HEK293 (cell line): ENCODE measurements at regions not wholly inside any gene's neighbourhood (a gene's known extent, or its start where the extent isn't known, plus 50 kb on each side); places are given as distances from the start of the nearest gene placed in this dataset.

Source experiments
- CTCF ChIA-PET: fragments of 350-600 bp; formaldehyde crosslinking; extraction: SDS; loops from one replicate; lab custom pipeline; 2021; ENCODE audit warnings: antibody characterized with exemption; lab: Yijun Ruan, JAX
- POLR2A ChIA-PET: fragments of 300-600 bp; formaldehyde crosslinking; extraction: SDS; loops from one replicate; lab custom pipeline; 2020; ENCODE audit warnings: antibody characterized with exemption, inconsistent platforms; lab: Yijun Ruan, JAX
- H3K27ac ChIP-seq: fragments of 200-500 bp; sonication (Bioruptor generic); 2 replicates; pipeline ENCODE4 v1.5.1; 2014; ENCODE audit warnings: low read depth, low read length, control low read depth, inconsistent platforms; ENCODE audit errors: extremely low read depth
- H3K36me3 ChIP-seq, 2 experiments: fragments of 200-500 bp in 1 of 2; sonication (Bioruptor generic) in 1 of 2; 1 replicate in 1 of 2; 2 replicates in 1 of 2; pipeline ENCODE4 v1.5.1; 2014 to 2017; ENCODE audit warnings: inconsistent platforms in 2 of 2, low read length in 2 of 2; ENCODE audit not compliant: control insufficient read depth in 2 of 2, insufficient read depth in 1 of 2
- H3K4me1 ChIP-seq: fragments of 200-500 bp; sonication (Bioruptor generic); 2 replicates; pipeline ENCODE4 v1.5.1; 2014; ENCODE audit warnings: mild to moderate bottlenecking, low read length, inconsistent platforms; ENCODE audit not compliant: control insufficient read depth, insufficient read depth
- H3K4me3 ChIP-seq: 2 replicates; pipeline ENCODE4 v1.5.1; 2011; ENCODE audit warnings: low read depth, mild to moderate bottlenecking, control low read depth, low read length, moderate library complexity
- H3K9me3 ChIP-seq: fragments of 200-500 bp; sonication (Bioruptor generic); 2 replicates; pipeline ENCODE4 v1.5.1; 2014; ENCODE audit warnings: low read depth, low read length, inconsistent platforms; ENCODE audit not compliant: control insufficient read depth, insufficient read depth
- EGR2 ChIP-seq: fragments of 450-650 bp; formaldehyde crosslinking; IDR thresholded peaks from 2 replicates; pipeline ENCODE4 v1.5.1; 2016; ENCODE audit warnings: low read depth, missing biosample characterization, missing genetic modification characterization
- KLF8 ChIP-seq: fragments of 450-650 bp; formaldehyde crosslinking; IDR thresholded peaks from 2 replicates; pipeline ENCODE4 v1.5.1; 2016; ENCODE audit warnings: missing biosample characterization, missing genetic modification characterization
- SP2 ChIP-seq: fragments of 450-650 bp; formaldehyde crosslinking; IDR thresholded peaks from 2 replicates; pipeline ENCODE4 v1.5.1; 2016; ENCODE audit warnings: missing biosample characterization, missing genetic modification characterization
- ZFP37 ChIP-seq: fragments of 450-650 bp; formaldehyde crosslinking; IDR thresholded peaks from 2 replicates; pipeline ENCODE4 v1.5.1; 2016; ENCODE audit warnings: missing biosample characterization, missing genetic modification characterization
- ZNF132 ChIP-seq: fragments of 450-650 bp; formaldehyde crosslinking; IDR thresholded peaks from 2 replicates; pipeline ENCODE4 v1.5.1; 2017; ENCODE audit warnings: missing biosample characterization, missing genetic modification characterization, borderline replicate concordance
- ZNF138 ChIP-seq: fragments of 450-650 bp; formaldehyde crosslinking; IDR thresholded peaks from 2 replicates; pipeline ENCODE4 v1.5.1; 2016; ENCODE audit warnings: missing biosample characterization, missing genetic modification characterization, borderline replicate concordance
- ZNF155 ChIP-seq: fragments of 450-650 bp; formaldehyde crosslinking; IDR thresholded peaks from 2 replicates; pipeline ENCODE4 v1.5.1; 2016; ENCODE audit warnings: missing biosample characterization, missing genetic modification characterization
- ZNF157 ChIP-seq: fragments of 450-650 bp; formaldehyde crosslinking; IDR thresholded peaks from 2 replicates; pipeline ENCODE4 v1.5.1; 2016; ENCODE audit warnings: missing biosample characterization, missing genetic modification characterization
- ZNF169 ChIP-seq: fragments of 450-650 bp; formaldehyde crosslinking; IDR thresholded peaks from 2 replicates; pipeline ENCODE4 v1.5.1; 2016; ENCODE audit warnings: missing biosample characterization, missing genetic modification characterization
- ZNF174 ChIP-seq: fragments of 450-650 bp; formaldehyde crosslinking; IDR thresholded peaks from 2 replicates; pipeline ENCODE4 v1.5.0; 2017; ENCODE audit warnings: missing biosample characterization, mild to moderate bottlenecking, missing genetic modification characterization
- ZNF23 ChIP-seq: fragments of 450-650 bp; formaldehyde crosslinking; IDR thresholded peaks from 2 replicates; pipeline ENCODE4 v1.5.1; 2016; ENCODE audit warnings: missing biosample characterization, missing genetic modification characterization, borderline replicate concordance
- ZNF248 ChIP-seq: fragments of 450-650 bp; formaldehyde crosslinking; IDR thresholded peaks from 2 replicates; pipeline ENCODE4 v1.5.1; 2017; ENCODE audit warnings: missing biosample characterization, missing genetic modification characterization
- ZNF302 ChIP-seq: fragments of 450-650 bp; formaldehyde crosslinking; IDR thresholded peaks from 2 replicates; pipeline ENCODE4 v1.5.1; 2016; ENCODE audit warnings: missing biosample characterization, missing genetic modification characterization, low read depth
- ZNF335 ChIP-seq: fragments of 450-650 bp; formaldehyde crosslinking; conservative IDR thresholded peaks from 2 replicates; pipeline ENCODE4 v1.5.1; 2016; ENCODE audit warnings: missing biosample characterization, missing genetic modification characterization
- ZNF404 ChIP-seq: fragments of 450-650 bp; formaldehyde crosslinking; IDR thresholded peaks from 2 replicates; pipeline ENCODE4 v1.5.1; 2017; ENCODE audit warnings: missing biosample characterization, missing genetic modification characterization
- ZNF416 ChIP-seq: fragments of 450-650 bp; formaldehyde crosslinking; IDR thresholded peaks from 2 replicates; pipeline ENCODE4 v1.5.1; 2016; ENCODE audit warnings: missing biosample characterization, missing genetic modification characterization
- ZNF580 ChIP-seq: fragments of 450-650 bp; formaldehyde crosslinking; IDR thresholded peaks from 2 replicates; pipeline ENCODE4 v1.5.1; 2016; ENCODE audit warnings: missing biosample characterization, missing genetic modification characterization
- ZNF621 ChIP-seq: fragments of 450-650 bp; formaldehyde crosslinking; IDR thresholded peaks from 2 replicates; pipeline ENCODE4 v1.5.1; 2017; ENCODE audit warnings: missing biosample characterization, missing genetic modification characterization
- ZNF776 ChIP-seq: fragments of 450-650 bp; formaldehyde crosslinking; IDR thresholded peaks from 2 replicates; pipeline ENCODE4 v1.5.0; 2017; ENCODE audit warnings: missing biosample characterization, missing genetic modification characterization, borderline replicate concordance
- TF ChIP-seq, protein P1 (sequence below): fragments of 450-650 bp; formaldehyde crosslinking; IDR thresholded peaks from 2 replicates; pipeline ENCODE4 v1.5.1; 2016; ENCODE audit warnings: missing biosample characterization, missing genetic modification characterization, borderline replicate concordance
- TF ChIP-seq, protein P2 (sequence below): fragments of 450-650 bp; formaldehyde crosslinking; IDR thresholded peaks from 2 replicates; pipeline ENCODE4 v1.5.1; 2017; ENCODE audit warnings: missing biosample characterization, missing genetic modification characterization
- TF ChIP-seq, protein P3 (sequence below): fragments of 450-650 bp; formaldehyde crosslinking; conservative IDR thresholded peaks from 2 replicates; pipeline ENCODE4 v1.5.1; 2016; ENCODE audit warnings: low read depth, missing biosample characterization, missing genetic modification characterization

DNA sequence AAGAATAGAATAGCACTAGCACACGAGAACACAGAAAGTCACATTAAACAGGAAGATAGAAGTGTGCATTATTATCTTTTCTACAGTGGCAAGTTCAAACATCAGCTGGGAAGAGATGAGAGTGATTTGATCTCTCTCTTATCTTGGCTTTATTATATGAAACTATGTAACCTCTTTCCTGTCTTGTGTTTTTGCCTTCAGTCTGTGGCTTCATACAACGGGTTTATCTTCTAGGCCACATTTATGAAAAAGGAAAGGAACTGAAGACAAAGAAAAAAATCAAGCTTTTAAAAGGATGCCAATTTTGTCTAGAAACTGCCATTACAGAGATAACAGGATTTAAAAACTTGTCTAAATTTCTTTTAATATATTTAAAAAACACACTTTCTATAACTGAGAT, 983.6 kb downstream of the RPA4 start (continued):
- TF ChIP-seq, protein P1, sequence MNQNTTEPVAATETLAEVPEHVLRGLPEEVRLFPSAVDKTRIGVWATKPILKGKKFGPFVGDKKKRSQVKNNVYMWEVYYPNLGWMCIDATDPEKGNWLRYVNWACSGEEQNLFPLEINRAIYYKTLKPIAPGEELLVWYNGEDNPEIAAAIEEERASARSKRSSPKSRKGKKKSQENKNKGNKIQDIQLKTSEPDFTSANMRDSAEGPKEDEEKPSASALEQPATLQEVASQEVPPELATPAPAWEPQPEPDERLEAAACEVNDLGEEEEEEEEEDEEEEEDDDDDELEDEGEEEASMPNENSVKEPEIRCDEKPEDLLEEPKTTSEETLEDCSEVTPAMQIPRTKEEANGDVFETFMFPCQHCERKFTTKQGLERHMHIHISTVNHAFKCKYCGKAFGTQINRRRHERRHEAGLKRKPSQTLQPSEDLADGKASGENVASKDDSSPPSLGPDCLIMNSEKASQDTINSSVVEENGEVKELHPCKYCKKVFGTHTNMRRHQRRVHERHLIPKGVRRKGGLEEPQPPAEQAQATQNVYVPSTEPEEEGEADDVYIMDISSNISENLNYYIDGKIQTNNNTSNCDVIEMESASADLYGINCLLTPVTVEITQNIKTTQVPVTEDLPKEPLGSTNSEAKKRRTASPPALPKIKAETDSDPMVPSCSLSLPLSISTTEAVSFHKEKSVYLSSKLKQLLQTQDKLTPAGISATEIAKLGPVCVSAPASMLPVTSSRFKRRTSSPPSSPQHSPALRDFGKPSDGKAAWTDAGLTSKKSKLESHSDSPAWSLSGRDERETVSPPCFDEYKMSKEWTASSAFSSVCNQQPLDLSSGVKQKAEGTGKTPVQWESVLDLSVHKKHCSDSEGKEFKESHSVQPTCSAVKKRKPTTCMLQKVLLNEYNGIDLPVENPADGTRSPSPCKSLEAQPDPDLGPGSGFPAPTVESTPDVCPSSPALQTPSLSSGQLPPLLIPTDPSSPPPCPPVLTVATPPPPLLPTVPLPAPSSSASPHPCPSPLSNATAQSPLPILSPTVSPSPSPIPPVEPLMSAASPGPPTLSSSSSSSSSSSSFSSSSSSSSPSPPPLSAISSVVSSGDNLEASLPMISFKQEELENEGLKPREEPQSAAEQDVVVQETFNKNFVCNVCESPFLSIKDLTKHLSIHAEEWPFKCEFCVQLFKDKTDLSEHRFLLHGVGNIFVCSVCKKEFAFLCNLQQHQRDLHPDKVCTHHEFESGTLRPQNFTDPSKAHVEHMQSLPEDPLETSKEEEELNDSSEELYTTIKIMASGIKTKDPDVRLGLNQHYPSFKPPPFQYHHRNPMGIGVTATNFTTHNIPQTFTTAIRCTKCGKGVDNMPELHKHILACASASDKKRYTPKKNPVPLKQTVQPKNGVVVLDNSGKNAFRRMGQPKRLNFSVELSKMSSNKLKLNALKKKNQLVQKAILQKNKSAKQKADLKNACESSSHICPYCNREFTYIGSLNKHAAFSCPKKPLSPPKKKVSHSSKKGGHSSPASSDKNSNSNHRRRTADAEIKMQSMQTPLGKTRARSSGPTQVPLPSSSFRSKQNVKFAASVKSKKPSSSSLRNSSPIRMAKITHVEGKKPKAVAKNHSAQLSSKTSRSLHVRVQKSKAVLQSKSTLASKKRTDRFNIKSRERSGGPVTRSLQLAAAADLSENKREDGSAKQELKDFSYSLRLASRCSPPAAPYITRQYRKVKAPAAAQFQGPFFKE (tag by site-specific recombination), result no peak
- TF ChIP-seq ZNF169 (no peak), ZNF621 (tag by site-specific recombination) (no peak), ZNF132 (tag by site-specific recombination) (no peak), SP2 (tag by site-specific recombination) (no peak), ZFP37 (no peak), ZNF335 (tag by site-specific recombination) (no peak)

DNA sequence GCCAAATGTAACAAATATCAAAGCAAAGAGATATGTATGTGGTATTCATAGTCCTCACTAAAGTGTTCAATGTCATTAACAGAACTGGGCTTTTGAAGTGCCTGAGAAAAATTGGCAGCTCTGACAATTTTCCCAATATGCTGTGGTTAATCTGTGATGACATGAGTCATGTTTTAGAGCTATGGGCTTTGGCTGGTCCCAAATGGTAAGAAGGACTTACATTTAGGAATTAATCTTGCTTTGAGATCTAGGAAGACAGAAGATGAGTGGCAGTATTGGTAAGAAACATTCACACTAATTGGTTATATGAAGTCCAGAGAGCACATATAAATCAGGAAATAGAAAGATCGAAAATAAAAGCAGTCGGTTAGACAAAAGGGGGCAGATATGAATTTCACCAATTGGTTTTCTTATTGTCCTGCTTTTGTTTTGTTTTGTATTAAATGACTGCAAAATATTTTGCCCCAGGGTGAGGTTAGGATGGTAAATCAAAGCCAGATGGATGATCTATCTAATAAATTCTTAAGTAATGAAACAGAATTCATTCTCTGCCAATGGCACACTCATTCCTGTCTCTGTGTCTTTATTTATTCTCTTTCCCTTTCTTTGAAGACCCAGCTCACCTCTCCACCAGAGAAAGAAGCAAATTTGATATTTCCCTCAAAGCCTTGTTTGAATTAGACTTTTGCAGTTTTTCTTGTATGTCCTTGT, 993.1 kb downstream of the RPA4 start:
- Histone ChIP-seq H3K4me1 (no peaks in the 10 kb centered on the region), H3K27ac (no peak overlapping the region), H3K9me3 (no peaks in the 10 kb centered on the region), H3K36me3 (no peaks in the 10 kb centered on the region), H3K4me3 (no peak overlapping the region)
- POLR2A ChIA-PET, result no interaction called here
- CTCF ChIA-PET, result no interaction called here
- TF ChIP-seq ZNF404 (tag by site-specific recombination) (no peak), ZNF248 (tag by site-specific recombination) (no peak), ZNF776 (no peak), ZNF580 (tag by site-specific recombination) (no peak), SP2 (tag by site-specific recombination) (no peak), ZNF157 (tag by site-specific recombination) (no peak), ZNF155 (no peak), ZNF174 (tag by site-specific recombination) (no peak), EGR2 (no peak), ZNF138 (no peak), ZNF23 (tag by site-specific recombination) (no peak), ZNF302 (tag by site-specific recombination) (no peak), KLF8 (no peak), ZNF416 (tag by site-specific recombination) (no peak)
- TF ChIP-seq, protein P2, sequence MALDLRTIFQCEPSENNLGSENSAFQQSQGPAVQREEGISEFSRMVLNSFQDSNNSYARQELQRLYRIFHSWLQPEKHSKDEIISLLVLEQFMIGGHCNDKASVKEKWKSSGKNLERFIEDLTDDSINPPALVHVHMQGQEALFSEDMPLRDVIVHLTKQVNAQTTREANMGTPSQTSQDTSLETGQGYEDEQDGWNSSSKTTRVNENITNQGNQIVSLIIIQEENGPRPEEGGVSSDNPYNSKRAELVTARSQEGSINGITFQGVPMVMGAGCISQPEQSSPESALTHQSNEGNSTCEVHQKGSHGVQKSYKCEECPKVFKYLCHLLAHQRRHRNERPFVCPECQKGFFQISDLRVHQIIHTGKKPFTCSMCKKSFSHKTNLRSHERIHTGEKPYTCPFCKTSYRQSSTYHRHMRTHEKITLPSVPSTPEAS (tag by site-specific recombination), result no peak
- TF ChIP-seq, protein P3, sequence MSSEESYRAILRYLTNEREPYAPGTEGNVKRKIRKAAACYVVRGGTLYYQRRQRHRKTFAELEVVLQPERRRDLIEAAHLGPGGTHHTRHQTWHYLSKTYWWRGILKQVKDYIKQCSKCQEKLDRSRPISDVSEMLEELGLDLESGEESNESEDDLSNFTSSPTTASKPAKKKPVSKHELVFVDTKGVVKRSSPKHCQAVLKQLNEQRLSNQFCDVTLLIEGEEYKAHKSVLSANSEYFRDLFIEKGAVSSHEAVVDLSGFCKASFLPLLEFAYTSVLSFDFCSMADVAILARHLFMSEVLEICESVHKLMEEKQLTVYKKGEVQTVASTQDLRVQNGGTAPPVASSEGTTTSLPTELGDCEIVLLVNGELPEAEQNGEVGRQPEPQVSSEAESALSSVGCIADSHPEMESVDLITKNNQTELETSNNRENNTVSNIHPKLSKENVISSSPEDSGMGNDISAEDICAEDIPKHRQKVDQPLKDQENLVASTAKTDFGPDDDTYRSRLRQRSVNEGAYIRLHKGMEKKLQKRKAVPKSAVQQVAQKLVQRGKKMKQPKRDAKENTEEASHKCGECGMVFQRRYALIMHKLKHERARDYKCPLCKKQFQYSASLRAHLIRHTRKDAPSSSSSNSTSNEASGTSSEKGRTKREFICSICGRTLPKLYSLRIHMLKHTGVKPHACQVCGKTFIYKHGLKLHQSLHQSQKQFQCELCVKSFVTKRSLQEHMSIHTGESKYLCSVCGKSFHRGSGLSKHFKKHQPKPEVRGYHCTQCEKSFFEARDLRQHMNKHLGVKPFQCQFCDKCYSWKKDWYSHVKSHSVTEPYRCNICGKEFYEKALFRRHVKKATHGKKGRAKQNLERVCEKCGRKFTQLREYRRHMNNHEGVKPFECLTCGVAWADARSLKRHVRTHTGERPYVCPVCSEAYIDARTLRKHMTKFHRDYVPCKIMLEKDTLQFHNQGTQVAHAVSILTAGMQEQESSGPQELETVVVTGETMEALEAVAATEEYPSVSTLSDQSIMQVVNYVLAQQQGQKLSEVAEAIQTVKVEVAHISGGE, result no peak
